GM23338 (cell line): ENCODE measurements at regions not wholly inside any gene's neighbourhood (a gene's known extent, or its start where the extent isn't known, plus 50 kb on each side); places are given as distances from the start of the nearest gene placed in this dataset.

Experiments
- CREB1 ChIP-seq: fragments of 250-450 bp; sonication (Bioruptor Pico); IDR thresholded peaks from 2 replicates; pipeline ENCODE4 v1.5.0; 2020; ENCODE audit warnings: low read depth, mild to moderate bottlenecking, moderate library complexity
- EZH2 ChIP-seq: fragments of 200-600 bp; sonication (generic); IDR thresholded peaks from one replicate; pipeline ENCODE4 v1.8.0; 2017; ENCODE audit warnings: antibody characterized with exemption, mild to moderate bottlenecking, low read depth; ENCODE audit not compliant: unreplicated experiment
- EZH2phosphoT487 ChIP-seq: fragments of 200-600 bp; sonication (generic); IDR thresholded peaks from one replicate; pipeline ENCODE4 v1.8.1; 2018; ENCODE audit warnings: antibody characterized with exemption; ENCODE audit not compliant: unreplicated experiment
- JUNB ChIP-seq: IDR thresholded peaks from one replicate; pipeline ENCODE4 v1.6.1; 2016; ENCODE audit warnings: antibody characterized with exemption; ENCODE audit not compliant: unreplicated experiment
- POLR2AphosphoS5 ChIP-seq: IDR thresholded peaks from 2 replicates; pipeline ENCODE4 v1.6.1; 2016; ENCODE audit warnings: antibody characterized with exemption, low read depth
- ZNF114 ChIP-seq: fragments of 250-450 bp; sonication (Bioruptor Pico); IDR thresholded peaks from 2 replicates; pipeline ENCODE4 v1.5.0; 2020; ENCODE audit warnings: mild to moderate bottlenecking, moderate library complexity
- TF ChIP-seq, protein P1 (sequence below), 2 experiments: fragments of 200-600 bp in 1 of 2; sonication (generic) in 1 of 2; conservative IDR thresholded peaks; 2 replicates each; pipeline versions ENCODE4 v1.5.1 to v1.6.1; 2016 to 2017; ENCODE audit warnings: antibody characterized with exemption in 2 of 2, low read depth in 2 of 2, mild to moderate bottlenecking in 2 of 2, moderate library complexity in 1 of 2
- TF ChIP-seq, protein P2 (sequence below): IDR thresholded peaks from one replicate; pipeline ENCODE4 v1.6.1; 2018; ENCODE audit warnings: antibody characterized with exemption; ENCODE audit not compliant: unreplicated experiment
- TF ChIP-seq, protein P3 (sequence below): IDR thresholded peaks from 2 replicates; pipeline ENCODE4 v1.6.1; 2016; ENCODE audit warnings: antibody characterized with exemption

DNA sequence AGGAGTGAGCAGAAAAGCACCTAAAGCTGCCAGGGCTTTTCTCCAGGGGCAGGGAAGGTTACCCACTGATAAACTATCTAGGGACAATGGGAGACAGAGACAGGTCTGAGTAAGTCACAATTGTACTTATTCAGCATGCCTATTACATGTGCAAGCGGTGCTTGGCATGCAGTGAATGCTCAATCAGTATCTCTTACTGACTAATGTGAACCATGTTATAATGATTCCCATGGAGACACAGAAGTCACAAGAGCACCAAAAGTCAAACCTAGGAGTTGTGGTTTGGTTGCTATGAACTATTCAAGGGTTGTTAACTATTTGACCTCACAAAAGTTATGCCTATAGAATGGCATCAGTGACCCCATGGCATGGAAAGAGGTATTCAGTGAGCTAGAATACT, 50.0 kb upstream of the RASGRP1 start:
- TF ChIP-seq, protein P1, sequence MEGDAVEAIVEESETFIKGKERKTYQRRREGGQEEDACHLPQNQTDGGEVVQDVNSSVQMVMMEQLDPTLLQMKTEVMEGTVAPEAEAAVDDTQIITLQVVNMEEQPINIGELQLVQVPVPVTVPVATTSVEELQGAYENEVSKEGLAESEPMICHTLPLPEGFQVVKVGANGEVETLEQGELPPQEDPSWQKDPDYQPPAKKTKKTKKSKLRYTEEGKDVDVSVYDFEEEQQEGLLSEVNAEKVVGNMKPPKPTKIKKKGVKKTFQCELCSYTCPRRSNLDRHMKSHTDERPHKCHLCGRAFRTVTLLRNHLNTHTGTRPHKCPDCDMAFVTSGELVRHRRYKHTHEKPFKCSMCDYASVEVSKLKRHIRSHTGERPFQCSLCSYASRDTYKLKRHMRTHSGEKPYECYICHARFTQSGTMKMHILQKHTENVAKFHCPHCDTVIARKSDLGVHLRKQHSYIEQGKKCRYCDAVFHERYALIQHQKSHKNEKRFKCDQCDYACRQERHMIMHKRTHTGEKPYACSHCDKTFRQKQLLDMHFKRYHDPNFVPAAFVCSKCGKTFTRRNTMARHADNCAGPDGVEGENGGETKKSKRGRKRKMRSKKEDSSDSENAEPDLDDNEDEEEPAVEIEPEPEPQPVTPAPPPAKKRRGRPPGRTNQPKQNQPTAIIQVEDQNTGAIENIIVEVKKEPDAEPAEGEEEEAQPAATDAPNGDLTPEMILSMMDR (conservative IDR thresholded peaks at IDR 0.05; ENCODE audit: low read depth in 2 of 2), result no peak
- TF ChIP-seq CREB1 (CRISPR knock-in tag) (no peak), EZH2 (no peak), EZH2phosphoT487 (no peak), ZNF114 (no peak), POLR2AphosphoS5 (no peak), JUNB (no peak)
- TF ChIP-seq, protein P2, sequence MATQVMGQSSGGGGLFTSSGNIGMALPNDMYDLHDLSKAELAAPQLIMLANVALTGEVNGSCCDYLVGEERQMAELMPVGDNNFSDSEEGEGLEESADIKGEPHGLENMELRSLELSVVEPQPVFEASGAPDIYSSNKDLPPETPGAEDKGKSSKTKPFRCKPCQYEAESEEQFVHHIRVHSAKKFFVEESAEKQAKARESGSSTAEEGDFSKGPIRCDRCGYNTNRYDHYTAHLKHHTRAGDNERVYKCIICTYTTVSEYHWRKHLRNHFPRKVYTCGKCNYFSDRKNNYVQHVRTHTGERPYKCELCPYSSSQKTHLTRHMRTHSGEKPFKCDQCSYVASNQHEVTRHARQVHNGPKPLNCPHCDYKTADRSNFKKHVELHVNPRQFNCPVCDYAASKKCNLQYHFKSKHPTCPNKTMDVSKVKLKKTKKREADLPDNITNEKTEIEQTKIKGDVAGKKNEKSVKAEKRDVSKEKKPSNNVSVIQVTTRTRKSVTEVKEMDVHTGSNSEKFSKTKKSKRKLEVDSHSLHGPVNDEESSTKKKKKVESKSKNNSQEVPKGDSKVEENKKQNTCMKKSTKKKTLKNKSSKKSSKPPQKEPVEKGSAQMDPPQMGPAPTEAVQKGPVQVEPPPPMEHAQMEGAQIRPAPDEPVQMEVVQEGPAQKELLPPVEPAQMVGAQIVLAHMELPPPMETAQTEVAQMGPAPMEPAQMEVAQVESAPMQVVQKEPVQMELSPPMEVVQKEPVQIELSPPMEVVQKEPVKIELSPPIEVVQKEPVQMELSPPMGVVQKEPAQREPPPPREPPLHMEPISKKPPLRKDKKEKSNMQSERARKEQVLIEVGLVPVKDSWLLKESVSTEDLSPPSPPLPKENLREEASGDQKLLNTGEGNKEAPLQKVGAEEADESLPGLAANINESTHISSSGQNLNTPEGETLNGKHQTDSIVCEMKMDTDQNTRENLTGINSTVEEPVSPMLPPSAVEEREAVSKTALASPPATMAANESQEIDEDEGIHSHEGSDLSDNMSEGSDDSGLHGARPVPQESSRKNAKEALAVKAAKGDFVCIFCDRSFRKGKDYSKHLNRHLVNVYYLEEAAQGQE, result no peak
- TF ChIP-seq, protein P3, sequence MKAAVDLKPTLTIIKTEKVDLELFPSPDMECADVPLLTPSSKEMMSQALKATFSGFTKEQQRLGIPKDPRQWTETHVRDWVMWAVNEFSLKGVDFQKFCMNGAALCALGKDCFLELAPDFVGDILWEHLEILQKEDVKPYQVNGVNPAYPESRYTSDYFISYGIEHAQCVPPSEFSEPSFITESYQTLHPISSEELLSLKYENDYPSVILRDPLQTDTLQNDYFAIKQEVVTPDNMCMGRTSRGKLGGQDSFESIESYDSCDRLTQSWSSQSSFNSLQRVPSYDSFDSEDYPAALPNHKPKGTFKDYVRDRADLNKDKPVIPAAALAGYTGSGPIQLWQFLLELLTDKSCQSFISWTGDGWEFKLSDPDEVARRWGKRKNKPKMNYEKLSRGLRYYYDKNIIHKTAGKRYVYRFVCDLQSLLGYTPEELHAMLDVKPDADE, result no peak
